HFF-Myc (cell line): ENCODE measurements at regions not wholly inside any gene's neighbourhood (a gene's known extent, or its start where the extent isn't known, plus 50 kb on each side); places are given as distances from the start of the nearest gene placed in this dataset.

Experiments
- DNase-seq: peaks from one replicate; pipeline ENCODE4 v3.0.0-alpha.2; 2011; ENCODE audit warnings: low read depth; ENCODE audit errors: extremely low read depth
- H3K4me3 ChIP-seq: replicated peaks from 2 replicates; pipeline ENCODE4 v1.5.1; 2011; ENCODE audit warnings: low read depth, mild to moderate bottlenecking, control low read depth, low read length
- TF ChIP-seq, protein P1 (sequence below): IDR thresholded peaks from 2 replicates; pipeline ENCODE4 v1.5.1; 2012; ENCODE audit warnings: mild to moderate bottlenecking, low read depth, low read length, control low read depth; ENCODE audit errors: missing control alignments

DNA sequence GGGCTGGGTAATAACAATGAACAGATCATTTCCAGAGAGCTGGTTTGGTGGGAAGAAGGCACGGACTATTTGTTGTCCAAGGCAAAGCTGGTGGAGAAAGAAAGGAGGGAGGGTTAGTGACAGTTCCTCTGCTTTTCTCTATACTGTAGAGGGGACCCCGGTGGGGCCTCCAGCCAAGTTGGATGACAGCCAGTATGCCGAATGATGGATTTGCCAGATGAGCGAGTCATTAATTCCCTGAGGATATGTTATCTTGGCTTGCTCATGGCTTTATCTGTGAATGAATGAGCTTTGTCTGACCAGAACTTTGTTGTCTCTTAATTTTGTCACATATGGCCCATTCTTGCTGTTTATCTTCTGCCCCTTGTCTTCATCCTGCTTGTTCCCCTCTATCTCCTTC lies 158.6 kb upstream of the GLRA1 start:
- DNase-seq, result no peak
- no peak overlapping the region for H3K4me3 ChIP-seq
- TF ChIP-seq, protein P1, sequence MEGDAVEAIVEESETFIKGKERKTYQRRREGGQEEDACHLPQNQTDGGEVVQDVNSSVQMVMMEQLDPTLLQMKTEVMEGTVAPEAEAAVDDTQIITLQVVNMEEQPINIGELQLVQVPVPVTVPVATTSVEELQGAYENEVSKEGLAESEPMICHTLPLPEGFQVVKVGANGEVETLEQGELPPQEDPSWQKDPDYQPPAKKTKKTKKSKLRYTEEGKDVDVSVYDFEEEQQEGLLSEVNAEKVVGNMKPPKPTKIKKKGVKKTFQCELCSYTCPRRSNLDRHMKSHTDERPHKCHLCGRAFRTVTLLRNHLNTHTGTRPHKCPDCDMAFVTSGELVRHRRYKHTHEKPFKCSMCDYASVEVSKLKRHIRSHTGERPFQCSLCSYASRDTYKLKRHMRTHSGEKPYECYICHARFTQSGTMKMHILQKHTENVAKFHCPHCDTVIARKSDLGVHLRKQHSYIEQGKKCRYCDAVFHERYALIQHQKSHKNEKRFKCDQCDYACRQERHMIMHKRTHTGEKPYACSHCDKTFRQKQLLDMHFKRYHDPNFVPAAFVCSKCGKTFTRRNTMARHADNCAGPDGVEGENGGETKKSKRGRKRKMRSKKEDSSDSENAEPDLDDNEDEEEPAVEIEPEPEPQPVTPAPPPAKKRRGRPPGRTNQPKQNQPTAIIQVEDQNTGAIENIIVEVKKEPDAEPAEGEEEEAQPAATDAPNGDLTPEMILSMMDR, result no peak

DNA sequence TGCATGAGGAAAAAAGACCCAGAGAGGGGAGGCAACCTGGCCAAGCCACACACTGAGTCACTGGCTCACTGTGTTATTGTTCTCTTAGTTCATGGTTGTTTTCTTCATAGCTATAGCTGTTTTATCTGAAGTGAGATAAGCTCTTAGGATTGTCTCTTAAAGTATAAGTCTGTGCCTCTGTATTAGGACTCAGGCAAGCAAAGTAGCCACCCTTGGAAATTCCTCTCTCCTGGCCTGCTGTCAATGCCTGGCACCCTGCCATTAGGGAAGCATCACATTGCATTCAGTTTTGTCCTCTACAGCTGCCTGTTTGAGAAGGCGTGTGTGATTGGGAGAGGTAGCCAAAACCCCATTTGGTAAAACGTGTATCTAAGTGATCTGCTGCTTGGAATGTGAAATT lies 147.4 kb upstream of the GLRA1 start:
- no peak overlapping the region for H3K4me3 ChIP-seq
- no peak for DNase-seq
- TF ChIP-seq, protein P1, result no peak

DNA sequence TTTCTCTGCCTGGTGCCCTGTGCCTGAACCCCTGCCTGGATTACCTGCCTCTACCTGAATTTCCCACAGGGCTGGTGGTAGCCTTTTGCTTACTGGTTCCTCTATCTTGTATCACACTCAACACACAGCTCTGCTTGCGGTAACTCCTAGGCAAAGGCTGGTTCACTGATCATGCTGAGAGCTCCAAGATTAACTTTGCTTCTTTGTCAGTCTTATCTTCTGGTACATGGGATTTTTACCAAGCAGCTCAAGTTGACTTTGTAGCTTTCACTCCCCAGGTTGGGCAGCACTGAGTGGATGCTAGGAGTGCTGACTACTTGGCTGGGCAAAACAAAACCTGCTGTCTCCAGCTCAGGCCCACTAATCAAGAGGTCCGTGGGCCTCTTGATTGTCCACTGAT lies 145.9 kb upstream of the GLRA1 start:
- no peak for DNase-seq
- H3K4me3 ChIP-seq, result no peak overlapping the region
- TF ChIP-seq, protein P1, result no peak

DNA sequence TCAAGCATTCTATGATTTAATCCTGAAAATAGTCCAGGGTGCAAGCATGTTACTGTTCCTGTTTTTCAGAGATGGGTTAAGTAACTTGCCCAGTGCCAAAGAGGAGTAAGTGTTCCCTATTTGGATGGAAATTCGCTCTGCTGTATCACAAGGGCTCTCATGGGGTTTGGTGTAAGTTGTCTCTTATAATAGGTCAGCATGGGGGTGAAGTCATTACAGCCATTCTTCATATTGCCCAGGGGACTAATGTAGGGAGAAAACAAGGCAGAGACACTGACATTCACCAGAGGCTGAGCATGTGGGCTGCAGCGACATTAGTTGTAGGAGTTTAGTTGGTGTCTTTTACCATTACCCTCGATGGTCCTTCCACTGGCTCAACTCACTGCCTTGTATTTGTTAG lies 142.1 kb upstream of the GLRA1 start:
- no peak overlapping the region for H3K4me3 ChIP-seq
- TF ChIP-seq, protein P1, result no peak
- no peak for DNase-seq

DNA sequence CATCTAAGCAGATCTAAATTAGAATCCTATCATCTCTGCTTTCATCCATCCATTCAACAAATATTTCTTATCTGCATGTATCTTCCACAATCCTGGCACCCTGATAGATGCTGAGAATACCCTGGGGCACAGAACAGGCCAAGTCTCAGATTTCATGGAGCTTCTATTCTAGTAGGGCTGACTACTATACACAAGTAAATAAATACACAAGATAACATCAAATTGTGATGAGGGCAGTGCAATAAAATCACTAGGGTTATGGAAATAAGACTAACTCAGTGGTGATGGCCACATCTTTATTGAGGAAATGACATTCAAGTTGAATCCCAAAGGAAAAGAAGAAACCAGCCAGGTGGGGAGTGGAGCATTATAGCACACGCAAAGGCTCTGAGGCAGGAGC lies 138.4 kb upstream of the GLRA1 start:
- TF ChIP-seq, protein P1, result no peak
- no peak overlapping the region for H3K4me3 ChIP-seq
- no peak for DNase-seq

DNA sequence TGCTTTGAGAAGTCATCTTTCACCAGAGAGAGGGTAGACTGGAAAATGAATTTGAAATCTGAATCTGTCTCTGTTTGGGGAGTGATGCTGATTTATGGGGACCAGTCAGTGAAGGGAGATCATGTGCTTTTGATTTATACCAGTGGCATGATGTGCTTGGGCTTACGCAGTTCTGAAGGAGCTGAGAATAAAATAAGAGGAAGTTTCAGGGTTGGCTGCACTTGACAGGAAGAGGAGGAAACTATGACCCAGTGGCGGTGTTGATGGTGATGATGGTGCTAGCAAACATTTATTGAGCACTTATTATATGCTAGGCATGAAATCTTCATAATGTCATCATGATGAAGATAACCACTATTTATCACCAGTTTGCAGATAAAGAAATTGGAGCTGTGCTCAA lies 136.4 kb upstream of the GLRA1 start:
- TF ChIP-seq, protein P1, result no peak
- DNase-seq, result no peak
- H3K4me3 ChIP-seq, result no peak overlapping the region

DNA sequence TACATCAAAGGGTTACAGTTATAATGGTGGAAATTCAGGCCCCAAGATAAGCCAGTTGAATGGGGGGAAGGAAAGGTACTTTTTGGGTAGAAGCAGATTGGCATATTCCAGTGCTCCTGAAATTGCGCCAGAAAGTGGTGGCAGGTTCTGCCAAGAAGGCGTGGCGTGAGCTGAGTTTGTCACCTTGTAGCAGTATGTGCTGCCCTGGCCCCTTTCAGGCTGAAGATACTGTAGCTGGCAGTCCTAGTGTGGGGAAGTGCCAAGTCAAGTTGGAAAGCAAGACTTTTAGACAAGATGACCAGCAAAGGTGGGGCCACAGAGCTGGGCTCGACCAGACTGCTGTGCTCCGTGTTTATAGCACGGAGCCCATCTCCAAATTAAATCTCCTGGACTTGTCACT lies 133.6 kb upstream of the GLRA1 start:
- DNase-seq, result no peak
- no peak overlapping the region for H3K4me3 ChIP-seq
- TF ChIP-seq, protein P1, result no peak
